GM10266 (cell line): ENCODE measurements at regions not wholly inside any gene's neighbourhood (a gene's known extent, or its start where the extent isn't known, plus 50 kb on each side); places are given as distances from the start of the nearest gene placed in this dataset.

ENCODE experiments used
- DNase-seq: peaks from one replicate; pipeline ENCODE4 v3.0.0; 2012; ENCODE audit errors: extremely low spot score
- TF ChIP-seq, protein P1 (sequence below): IDR thresholded peaks from 2 replicates; pipeline ENCODE4 v1.5.1; 2012; ENCODE audit warnings: mild to moderate bottlenecking, low read depth; ENCODE audit not compliant: control insufficient read depth, insufficient read depth; ENCODE audit errors: missing control alignments

DNA sequence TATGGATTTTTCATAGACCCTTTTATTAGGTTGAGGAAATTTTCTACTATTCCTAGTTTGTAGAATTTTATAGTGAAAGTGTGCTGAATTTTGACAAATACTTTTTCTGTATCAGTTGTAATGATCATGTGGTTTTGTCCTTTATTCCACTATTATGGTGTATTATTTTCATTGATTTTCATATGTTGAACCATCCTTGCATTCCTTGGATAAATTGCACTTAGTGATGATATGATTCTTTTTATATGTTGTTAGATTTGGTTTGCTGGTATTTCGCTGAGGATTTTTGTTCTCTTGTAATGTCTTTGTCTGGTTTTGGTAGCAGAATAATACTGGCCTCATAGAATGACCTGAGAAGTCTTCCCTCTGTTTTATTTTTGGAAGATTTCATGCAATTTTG, 140.6 kb upstream of the CDK6 start:
- no peak for DNase-seq
- TF ChIP-seq, protein P1, sequence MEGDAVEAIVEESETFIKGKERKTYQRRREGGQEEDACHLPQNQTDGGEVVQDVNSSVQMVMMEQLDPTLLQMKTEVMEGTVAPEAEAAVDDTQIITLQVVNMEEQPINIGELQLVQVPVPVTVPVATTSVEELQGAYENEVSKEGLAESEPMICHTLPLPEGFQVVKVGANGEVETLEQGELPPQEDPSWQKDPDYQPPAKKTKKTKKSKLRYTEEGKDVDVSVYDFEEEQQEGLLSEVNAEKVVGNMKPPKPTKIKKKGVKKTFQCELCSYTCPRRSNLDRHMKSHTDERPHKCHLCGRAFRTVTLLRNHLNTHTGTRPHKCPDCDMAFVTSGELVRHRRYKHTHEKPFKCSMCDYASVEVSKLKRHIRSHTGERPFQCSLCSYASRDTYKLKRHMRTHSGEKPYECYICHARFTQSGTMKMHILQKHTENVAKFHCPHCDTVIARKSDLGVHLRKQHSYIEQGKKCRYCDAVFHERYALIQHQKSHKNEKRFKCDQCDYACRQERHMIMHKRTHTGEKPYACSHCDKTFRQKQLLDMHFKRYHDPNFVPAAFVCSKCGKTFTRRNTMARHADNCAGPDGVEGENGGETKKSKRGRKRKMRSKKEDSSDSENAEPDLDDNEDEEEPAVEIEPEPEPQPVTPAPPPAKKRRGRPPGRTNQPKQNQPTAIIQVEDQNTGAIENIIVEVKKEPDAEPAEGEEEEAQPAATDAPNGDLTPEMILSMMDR = no peak

DNA sequence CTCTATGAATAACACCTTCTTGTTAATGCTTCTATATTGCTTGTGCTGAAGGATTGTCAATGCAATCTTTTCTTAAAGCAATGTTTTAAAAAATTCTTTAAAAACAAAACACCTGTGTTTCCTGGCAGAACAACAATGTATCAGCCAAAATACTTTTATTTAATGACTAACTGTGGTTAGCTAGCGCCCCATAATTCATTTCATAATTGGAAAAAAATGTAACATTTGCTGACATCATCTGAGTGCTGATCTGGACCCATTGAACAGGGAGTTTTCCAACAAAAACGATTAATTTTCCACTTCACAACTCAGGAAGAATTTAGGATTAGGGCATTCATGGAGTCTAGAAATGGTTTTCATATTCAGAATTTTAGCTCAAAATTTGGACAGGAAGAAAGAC, 137.6 kb upstream of the CDK6 start:
- TF ChIP-seq, protein P1 = no peak
- no peak for DNase-seq

DNA sequence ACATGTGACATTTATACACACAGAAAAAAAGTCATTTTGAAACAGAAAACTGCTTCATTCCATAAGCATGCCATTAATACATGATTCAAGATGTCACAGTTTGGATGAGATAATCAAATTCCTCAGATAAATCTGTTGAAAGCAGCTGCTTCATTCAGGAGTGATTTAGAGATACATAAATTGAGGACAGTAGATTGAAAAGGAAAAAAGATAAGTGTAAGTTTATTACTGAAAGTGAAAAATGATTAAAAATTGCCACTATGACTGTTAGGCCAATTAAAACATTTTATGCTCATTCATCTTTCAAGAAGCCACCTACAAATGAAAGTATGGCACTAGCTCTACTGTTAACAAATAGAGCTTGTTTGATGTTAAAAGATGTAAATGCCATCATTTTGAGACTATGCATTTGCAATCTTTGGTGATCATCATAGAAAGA, 136.9 kb upstream of the CDK6 start:
- TF ChIP-seq, protein P1 = no peak
- DNase-seq = no peak

DNA sequence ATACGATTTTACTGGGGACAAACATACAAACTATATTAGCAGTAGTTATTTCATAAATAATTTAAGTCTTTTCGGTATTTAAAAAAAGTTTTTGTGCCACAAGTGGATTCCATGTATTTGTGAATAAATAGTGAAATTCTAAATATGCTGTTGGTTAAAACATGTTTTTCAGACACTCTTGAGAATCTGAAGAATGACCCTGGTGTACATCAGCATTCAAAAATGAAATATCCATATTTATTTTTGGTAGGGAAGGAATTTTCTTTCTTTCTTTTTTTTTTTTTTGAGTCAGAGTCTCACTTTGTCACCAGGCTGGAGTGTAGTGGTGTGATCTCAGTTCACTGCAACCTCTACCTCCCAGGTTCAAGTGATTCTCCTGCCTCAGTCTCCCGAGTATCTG, 136.1 kb upstream of the CDK6 start:
- no peak for DNase-seq
- TF ChIP-seq, protein P1 = no peak

DNA sequence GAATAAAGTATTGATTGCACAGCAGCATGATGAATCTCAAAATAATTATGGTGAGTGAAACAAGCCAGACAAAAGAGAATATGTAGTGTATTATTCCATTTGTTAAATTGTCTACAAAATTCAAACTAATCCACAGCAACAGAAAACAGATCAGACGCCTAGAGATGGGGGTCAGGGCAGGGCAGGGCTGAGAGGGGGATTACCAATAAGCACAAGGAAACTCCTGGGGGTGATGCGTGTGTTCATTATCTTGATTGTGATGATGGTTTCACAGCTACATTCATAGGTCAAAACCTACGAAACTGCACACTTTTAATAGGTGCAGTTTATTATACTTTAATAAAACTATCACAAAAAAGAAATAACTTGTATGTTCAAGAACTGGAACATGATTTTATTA, 132.7 kb upstream of the CDK6 start:
- DNase-seq = no peak
- TF ChIP-seq, protein P1 = no peak

DNA sequence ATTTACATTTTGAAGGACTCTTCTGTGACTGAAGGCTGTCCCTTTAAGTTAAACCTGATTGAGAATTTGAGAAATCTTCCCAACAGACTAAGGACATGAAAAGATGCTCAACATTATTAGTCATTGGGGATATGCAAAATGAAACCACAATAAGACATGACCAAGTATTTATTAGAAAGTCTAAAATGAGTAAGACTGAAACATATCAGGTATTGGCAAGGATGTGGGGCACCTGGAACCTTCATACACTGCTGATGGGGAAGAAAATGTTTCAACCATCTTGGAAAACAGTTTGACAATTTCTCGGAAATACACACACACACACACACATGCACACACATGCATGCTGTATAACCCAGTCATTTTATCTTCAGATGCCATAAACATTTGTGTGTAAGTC, 132.1 kb upstream of the CDK6 start:
- TF ChIP-seq, protein P1 = no peak
- no peak for DNase-seq

DNA sequence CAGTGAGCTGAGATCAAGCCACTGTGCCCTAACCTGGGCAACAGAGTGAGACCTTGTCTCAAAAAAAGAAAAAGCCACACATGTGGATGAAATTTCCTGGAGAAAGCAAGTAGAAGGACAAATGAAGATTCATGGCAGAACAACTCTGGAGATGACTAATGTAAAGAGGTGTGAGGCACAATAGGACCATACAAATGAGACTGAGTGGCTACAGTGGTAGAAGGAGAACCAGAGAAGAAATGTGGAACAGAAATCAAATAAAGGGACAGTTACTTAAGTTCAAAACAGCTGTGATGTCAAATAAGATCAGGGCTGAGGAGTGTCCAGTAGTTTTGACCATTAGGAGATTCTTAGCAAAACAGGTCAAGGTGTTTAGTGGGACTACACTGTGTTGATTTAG, 130.9 kb upstream of the CDK6 start:
- DNase-seq = no peak
- TF ChIP-seq, protein P1 = no peak

DNA sequence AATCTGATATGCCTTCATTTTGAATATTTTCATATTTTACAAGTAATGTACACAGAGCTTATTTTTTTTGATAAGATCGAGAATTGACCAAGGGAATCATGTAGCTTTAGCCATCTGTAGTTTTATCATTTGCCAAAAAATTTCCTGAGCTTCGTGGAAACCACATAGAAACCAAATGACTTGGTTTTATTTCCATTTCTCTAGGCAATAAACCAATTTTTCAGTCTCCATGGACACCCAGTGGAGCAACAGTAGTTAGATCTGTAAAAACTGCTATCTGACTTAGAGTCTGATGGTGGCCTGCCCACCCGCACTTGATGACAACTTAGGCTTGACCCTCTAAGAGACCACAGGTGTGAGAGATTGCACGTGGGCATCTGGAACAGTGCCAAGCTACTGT, 127.8 kb upstream of the CDK6 start:
- DNase-seq = no peak
- TF ChIP-seq, protein P1 = no peak
